ENCODE measurements at regions not wholly inside any gene's neighbourhood (a gene's known extent, or its start where the extent isn't known, plus 50 kb on each side); places are given as distances from the start of the nearest gene placed in this dataset.

GRCh38 chr20:11246251-11246775 is 572.5 kb upstream of the JAG1 start:
- TF ChIP-seq, protein P1, sequence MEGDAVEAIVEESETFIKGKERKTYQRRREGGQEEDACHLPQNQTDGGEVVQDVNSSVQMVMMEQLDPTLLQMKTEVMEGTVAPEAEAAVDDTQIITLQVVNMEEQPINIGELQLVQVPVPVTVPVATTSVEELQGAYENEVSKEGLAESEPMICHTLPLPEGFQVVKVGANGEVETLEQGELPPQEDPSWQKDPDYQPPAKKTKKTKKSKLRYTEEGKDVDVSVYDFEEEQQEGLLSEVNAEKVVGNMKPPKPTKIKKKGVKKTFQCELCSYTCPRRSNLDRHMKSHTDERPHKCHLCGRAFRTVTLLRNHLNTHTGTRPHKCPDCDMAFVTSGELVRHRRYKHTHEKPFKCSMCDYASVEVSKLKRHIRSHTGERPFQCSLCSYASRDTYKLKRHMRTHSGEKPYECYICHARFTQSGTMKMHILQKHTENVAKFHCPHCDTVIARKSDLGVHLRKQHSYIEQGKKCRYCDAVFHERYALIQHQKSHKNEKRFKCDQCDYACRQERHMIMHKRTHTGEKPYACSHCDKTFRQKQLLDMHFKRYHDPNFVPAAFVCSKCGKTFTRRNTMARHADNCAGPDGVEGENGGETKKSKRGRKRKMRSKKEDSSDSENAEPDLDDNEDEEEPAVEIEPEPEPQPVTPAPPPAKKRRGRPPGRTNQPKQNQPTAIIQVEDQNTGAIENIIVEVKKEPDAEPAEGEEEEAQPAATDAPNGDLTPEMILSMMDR (IDR thresholded peaks at IDR 0.05; ENCODE audit: low read length), result no peak
- TF ChIP-seq EZH2 (optimal IDR thresholded peaks at IDR 0.05; ENCODE audit: low read depth, low read length) (no peak), EZH2phosphoT487 (IDR thresholded peaks at IDR 0.05; ENCODE audit: low read length) (no peak)
